SK-N-SH treated with all-trans-retinoic acid at 6 μM for 48 hours (cell line): ENCODE measurements at regions not wholly inside any gene's neighbourhood (a gene's known extent, or its start where the extent isn't known, plus 50 kb on each side); places are given as distances from the start of the nearest gene placed in this dataset.

Experiments used
- ARNTL ChIP-seq: fragments of 450-650 bp; formaldehyde crosslinking; IDR thresholded peaks from 2 replicates; pipeline ENCODE4 v1.5.0; 2020; ENCODE audit warnings: low read depth, mild to moderate bottlenecking, moderate library complexity, borderline replicate concordance
- ZFP30 ChIP-seq: fragments of 450-650 bp; formaldehyde crosslinking; IDR thresholded peaks from 2 replicates; pipeline ENCODE4 v1.5.0; 2022; ENCODE audit warnings: mild to moderate bottlenecking, moderate library complexity
- ZNF8 ChIP-seq: fragments of 450-650 bp; formaldehyde crosslinking; IDR thresholded peaks from 2 replicates; pipeline ENCODE4 v1.5.0; 2020; ENCODE audit warnings: mild to moderate bottlenecking, moderate library complexity

- no peak for TF ChIP-seq ZNF8
- TF ChIP-seq ZFP30 (CRISPR knock-in tag), result no peak
- no peak for TF ChIP-seq ARNTL (CRISPR knock-in tag)
Measured at GRCh38 chr5:60493372-60493771, 206.6 kb downstream of the DEPDC1B start.
